ENCODE measurements at regions not wholly inside any gene's neighbourhood (a gene's known extent, or its start where the extent isn't known, plus 50 kb on each side); places are given as distances from the start of the nearest gene placed in this dataset.
"Not testable (repeated sequence)": the region's sequence is repeated elsewhere in the genome, so short reads cannot be mapped to it uniquely, and the experiment has no call there.

GRCh38 chr5:154652746-154653417 is 102.3 kb upstream of the LARP1 start:
- peak; percentile 20 for DNase-seq (ENCODE audit: low spot score)

GRCh38 chr5:154651795-154652194 is 103.4 kb upstream of the LARP1 start:
- DNase-seq (ENCODE audit: low spot score): not testable (repeated sequence)

- DNase-seq (ENCODE audit: low spot score): peak; percentile 51
Measured at GRCh38 chr5:154648706-154649105, 106.5 kb upstream of the LARP1 start.

- DNase-seq (ENCODE audit: low spot score): no peak
Measured at GRCh38 chr5:154648229-154648628, 106.9 kb upstream of the LARP1 start.

- DNase-seq (ENCODE audit: low spot score): no peak
Measured at GRCh38 chr5:154647761-154648145, 107.4 kb upstream of the LARP1 start.

- peak; percentile 90 for DNase-seq (ENCODE audit: low spot score)
Measured at GRCh38 chr5:154647114-154647760, 107.9 kb upstream of the LARP1 start.

- DNase-seq (ENCODE audit: low spot score): no peak
Measured at GRCh38 chr5:154646745-154647113, 108.4 kb upstream of the LARP1 start.

GRCh38 chr5:154644745-154645411 is 110.3 kb upstream of the LARP1 start:
- DNase-seq (ENCODE audit: low spot score): no peak

GRCh38 chr5:154642499-154643245 is 112.5 kb upstream of the LARP1 start:
- DNase-seq (ENCODE audit: low spot score): peak; percentile 42

- peak; percentile 19 for DNase-seq (ENCODE audit: low spot score)
Measured at GRCh38 chr5:154640213-154640831, 114.9 kb upstream of the LARP1 start.

- not testable (repeated sequence) for DNase-seq (ENCODE audit: low spot score)
Measured at GRCh38 chr5:154636786-154637185, 118.4 kb upstream of the LARP1 start.

- not testable (repeated sequence) for DNase-seq (ENCODE audit: low spot score)
Measured at GRCh38 chr5:154636271-154636670, 118.9 kb upstream of the LARP1 start.

- DNase-seq (ENCODE audit: low spot score): not testable (repeated sequence)
Measured at GRCh38 chr5:154633744-154634143, 121.4 kb upstream of the LARP1 start.

- DNase-seq (ENCODE audit: low spot score): no peak
Measured at GRCh38 chr5:154631141-154631540, 124.0 kb upstream of the LARP1 start.

GRCh38 chr5:154630410-154630809 is 124.8 kb upstream of the LARP1 start:
- DNase-seq (ENCODE audit: low spot score): no peak

- no peak for DNase-seq (ENCODE audit: low spot score)
Measured at GRCh38 chr5:154628685-154629084, 126.5 kb upstream of the LARP1 start.

- peak; percentile 77 for DNase-seq (ENCODE audit: low spot score)
Measured at GRCh38 chr5:154627698-154628678, 127.2 kb upstream of the LARP1 start.

GRCh38 chr5:154626876-154627557 is 128.2 kb upstream of the LARP1 start:
- no peak for DNase-seq (ENCODE audit: low spot score)

- DNase-seq (ENCODE audit: low spot score): no peak
Measured at GRCh38 chr5:154625031-154625430, 130.1 kb upstream of the LARP1 start.

GRCh38 chr5:154624341-154624740 is 130.8 kb upstream of the LARP1 start:
- DNase-seq (ENCODE audit: low spot score): no peak
